H1 (cell line): ENCODE measurements at regions not wholly inside any gene's neighbourhood (a gene's known extent, or its start where the extent isn't known, plus 50 kb on each side); places are given as distances from the start of the nearest gene placed in this dataset.

Experiments used
- CTCF ChIP-seq, 3 experiments: IDR thresholded peaks; 1 replicate in 2 of 3; 2 replicates in 1 of 3; pipeline versions ENCODE4 v1.5.1 to v1.6.1; 2011; ENCODE audit warnings: low read length in 3 of 3, mild to moderate bottlenecking in 3 of 3, inconsistent platforms in 2 of 3, low read depth in 1 of 3, moderate library complexity in 1 of 3; ENCODE audit not compliant: insufficient read depth in 1 of 3; ENCODE audit errors: control extremely low read depth in 1 of 3
- GTF2F1 ChIP-seq: IDR thresholded peaks from 2 replicates; pipeline ENCODE4 v1.6.1; 2012; ENCODE audit warnings: low read depth, low read length, improper control_type of control experiment, borderline replicate concordance
- JUN ChIP-seq: IDR thresholded peaks from 2 replicates; pipeline ENCODE4 v1.6.1; 2011; ENCODE audit warnings: low read depth, mild to moderate bottlenecking, improper control_type of control experiment, low read length
- MAX ChIP-seq: IDR thresholded peaks from 2 replicates; pipeline ENCODE4 v1.6.1; 2012; ENCODE audit warnings: inconsistent platforms
- POLR2A ChIP-seq, 2 experiments: IDR thresholded peaks; 1 replicate in 1 of 2; 2 replicates in 1 of 2; pipeline ENCODE4 v1.6.1; 2011; ENCODE audit warnings: low read depth in 2 of 2, low read length in 2 of 2, mild to moderate bottlenecking in 2 of 2; ENCODE audit errors: control extremely low read depth in 1 of 2
- RFX5 ChIP-seq: IDR thresholded peaks from 2 replicates; pipeline ENCODE4 v1.6.1; 2011; ENCODE audit warnings: low read depth, low read length, improper control_type of control experiment, borderline replicate concordance
- RNF2 ChIP-seq: fragments of 200-900, 300-1000 bp; sonication (generic); IDR thresholded peaks from 2 replicates; pipeline ENCODE4 v1.7.1; 2016; ENCODE audit warnings: borderline replicate concordance, low read depth, mild to moderate bottlenecking, antibody characterized with exemption, low read length; ENCODE audit not compliant: poor library complexity, severe bottlenecking; ENCODE audit errors: missing control alignments
- TAF1 ChIP-seq: IDR thresholded peaks from 2 replicates; pipeline ENCODE4 v1.6.1; 2011; ENCODE audit warnings: mild to moderate bottlenecking, low read depth, low read length
- TBP ChIP-seq: IDR thresholded peaks from 2 replicates; pipeline ENCODE4 v1.6.1; 2011; ENCODE audit warnings: low read depth, low read length, improper control_type of control experiment
- USF2 ChIP-seq: IDR thresholded peaks from 2 replicates; pipeline ENCODE4 v1.6.1; 2011; ENCODE audit warnings: low read length, improper control_type of control experiment

- no peak for TF ChIP-seq CTCF (IDR thresholded peaks at IDR 0.05; ENCODE audit: control extremely low read depth in 1 of 3, insufficient read depth in 1 of 3, low read depth in 1 of 3, low read length in 3 of 3)
- TF ChIP-seq TAF1, result no peak
- no peak for TF ChIP-seq MAX
- no peak for TF ChIP-seq USF2
- no peak for TF ChIP-seq POLR2A (IDR thresholded peaks at IDR 0.05; ENCODE audit: control extremely low read depth in 1 of 2, low read depth in 2 of 2, low read length in 2 of 2)
- TF ChIP-seq JUN, result no peak
- no peak for TF ChIP-seq TBP
- no peak for TF ChIP-seq GTF2F1
- TF ChIP-seq RFX5, result no peak
- no peak for TF ChIP-seq RNF2
These were observed 768.4 kb downstream of the TFAP2A start for GRCh38 chr6:9646342-9647070.
